Astrocyte (in vitro differentiated cells and primary cell): ENCODE measurements at regions not wholly inside any gene's neighbourhood (a gene's known extent, or its start where the extent isn't known, plus 50 kb on each side); places are given as distances from the start of the nearest gene placed in this dataset.
A peak's percentile ranks its signal among the peaks of the same experiment; 100 is the strongest.

Experiments
- DNase-seq: peaks from one replicate; pipeline ENCODE4 v3.0.0-alpha.2; 2010; ENCODE audit warnings: low read depth
- FAIRE-seq: peaks from 2 replicates; lab custom pipeline; 2011; peaks lifted over from hg19 to GRCh38; lab: Jason Lieb, UNC
- H2AFZ ChIP-seq: 2 replicates; pipeline ENCODE4 v1.6.0; 2012; ENCODE audit warnings: low read depth, low read length, inconsistent platforms
- H3K27ac ChIP-seq: 2 replicates; pipeline ENCODE4 v1.5.1; 2011; ENCODE audit warnings: low read depth, low read length, inconsistent platforms
- H3K27me3 ChIP-seq: 2 replicates; pipeline ENCODE4 v1.6.0; 2011; ENCODE audit warnings: low read length, inconsistent platforms; ENCODE audit not compliant: insufficient read depth
- H3K36me3 ChIP-seq: 2 replicates; pipeline ENCODE4 v1.5.1; 2011; ENCODE audit warnings: low read length, inconsistent platforms; ENCODE audit not compliant: insufficient read depth
- H3K4me1 ChIP-seq: 2 replicates; pipeline ENCODE4 v1.5.1; 2011; ENCODE audit warnings: low read length, inconsistent platforms; ENCODE audit not compliant: insufficient read depth
- H3K4me2 ChIP-seq: 2 replicates; pipeline ENCODE4 v1.6.0; 2012; ENCODE audit warnings: low read length, inconsistent platforms
- H3K4me3 ChIP-seq: 2 replicates; pipeline ENCODE4 v1.5.1; 2011; ENCODE audit warnings: low read depth, mild to moderate bottlenecking, low read length, inconsistent platforms; ENCODE audit not compliant: insufficient read depth
- H3K79me2 ChIP-seq: 2 replicates; pipeline ENCODE4 v1.6.0; 2012; ENCODE audit warnings: mild to moderate bottlenecking, low read length, inconsistent platforms; ENCODE audit not compliant: insufficient read depth
- H3K9ac ChIP-seq: 2 replicates; pipeline ENCODE4 v1.6.0; 2012; ENCODE audit warnings: mild to moderate bottlenecking, low read length, inconsistent platforms
- H3K9me3 ChIP-seq: 2 replicates; pipeline ENCODE4 v1.5.1; 2012; ENCODE audit warnings: low read depth, mild to moderate bottlenecking, low read length, inconsistent platforms; ENCODE audit not compliant: insufficient read depth
- H4K20me1 ChIP-seq: 2 replicates; pipeline ENCODE4 v1.6.0; 2012; ENCODE audit warnings: low read length, inconsistent platforms; ENCODE audit not compliant: insufficient read depth
- H3K27ac Mint-ChIP-seq: one replicate; pipeline ENCODE4 v1.8.0; 2021; ENCODE audit warnings: mild to moderate bottlenecking, mixed read lengths; ENCODE audit not compliant: unreplicated experiment
- H3K27me3 Mint-ChIP-seq: one replicate; pipeline ENCODE4 v1.8.0; 2021; ENCODE audit warnings: low read depth, mixed read lengths; ENCODE audit not compliant: unreplicated experiment
- H3K36me3 Mint-ChIP-seq: one replicate; pipeline ENCODE4 v1.8.0; 2021; ENCODE audit warnings: low read depth, mixed read lengths; ENCODE audit not compliant: unreplicated experiment
- H3K4me1 Mint-ChIP-seq: one replicate; pipeline ENCODE4 v1.8.0; 2021; ENCODE audit warnings: low read depth, mixed read lengths; ENCODE audit not compliant: unreplicated experiment
- H3K4me3 Mint-ChIP-seq: one replicate; pipeline ENCODE4 v1.8.0; 2021; ENCODE audit warnings: mild to moderate bottlenecking, moderate library complexity, mixed read lengths; ENCODE audit not compliant: unreplicated experiment
- H3K9me3 Mint-ChIP-seq: one replicate; pipeline ENCODE4 v1.8.0; 2021; ENCODE audit warnings: mild to moderate bottlenecking, mixed read lengths; ENCODE audit not compliant: unreplicated experiment
- EZH2 ChIP-seq: IDR thresholded peaks from 2 replicates; pipeline ENCODE4 v1.6.1; 2012; ENCODE audit warnings: mild to moderate bottlenecking, low read length, inconsistent platforms; ENCODE audit not compliant: insufficient read depth
- TF ChIP-seq, protein P1 (sequence below): IDR thresholded peaks from 2 replicates; pipeline ENCODE4 v1.5.1; 2011; ENCODE audit warnings: low read depth, mild to moderate bottlenecking, inconsistent platforms, low read length, moderate library complexity; ENCODE audit not compliant: insufficient read depth

DNA sequence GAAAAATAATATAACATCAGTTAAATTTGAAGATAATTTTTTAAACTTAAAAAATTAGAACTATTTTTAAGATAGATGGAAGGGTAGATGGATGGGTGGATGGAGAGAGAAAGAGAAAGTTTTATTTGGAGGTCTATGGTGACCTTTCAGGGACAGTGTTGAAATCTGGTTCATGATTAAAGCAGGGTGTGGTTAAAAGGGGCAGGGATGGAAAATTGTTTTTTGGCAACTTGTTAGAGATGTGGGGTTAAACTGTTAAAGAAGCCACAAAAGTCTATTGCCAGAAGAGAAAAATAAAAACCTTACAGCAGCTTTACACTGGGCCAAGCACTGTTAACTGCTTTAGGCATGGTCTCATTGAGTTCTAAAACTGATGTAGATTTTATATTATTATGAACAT, 134.9 kb upstream of the GORAB start:
- no peak overlapping the region for H3K27ac Mint-ChIP-seq
- Histone ChIP-seq H3K4me1 (no peaks in the 10 kb centered on the region), H3K36me3 (no peaks in the 10 kb centered on the region), H3K4me3 (no peak overlapping the region), H3K9ac (no peak overlapping the region), H3K4me2 (no peak overlapping the region), H3K27me3 (no peaks in the 10 kb centered on the region), H3K79me2 (no peaks in the 10 kb centered on the region), H4K20me1 (no peaks in the 10 kb centered on the region), H3K27ac (no peak overlapping the region), H3K9me3 (no peaks in the 10 kb centered on the region), H2AFZ (no peak overlapping the region)
- no peaks in the 10 kb centered on the region for H3K36me3 Mint-ChIP-seq
- H3K4me1 Mint-ChIP-seq: no peaks in the 10 kb centered on the region
- no peaks in the 10 kb centered on the region for H3K27me3 Mint-ChIP-seq
- no peaks in the 10 kb centered on the region for H3K9me3 Mint-ChIP-seq
- no peak overlapping the region for H3K4me3 Mint-ChIP-seq
- FAIRE-seq (no peak), DNase-seq (no peak)
- TF ChIP-seq EZH2: no peak
- TF ChIP-seq, protein P1, sequence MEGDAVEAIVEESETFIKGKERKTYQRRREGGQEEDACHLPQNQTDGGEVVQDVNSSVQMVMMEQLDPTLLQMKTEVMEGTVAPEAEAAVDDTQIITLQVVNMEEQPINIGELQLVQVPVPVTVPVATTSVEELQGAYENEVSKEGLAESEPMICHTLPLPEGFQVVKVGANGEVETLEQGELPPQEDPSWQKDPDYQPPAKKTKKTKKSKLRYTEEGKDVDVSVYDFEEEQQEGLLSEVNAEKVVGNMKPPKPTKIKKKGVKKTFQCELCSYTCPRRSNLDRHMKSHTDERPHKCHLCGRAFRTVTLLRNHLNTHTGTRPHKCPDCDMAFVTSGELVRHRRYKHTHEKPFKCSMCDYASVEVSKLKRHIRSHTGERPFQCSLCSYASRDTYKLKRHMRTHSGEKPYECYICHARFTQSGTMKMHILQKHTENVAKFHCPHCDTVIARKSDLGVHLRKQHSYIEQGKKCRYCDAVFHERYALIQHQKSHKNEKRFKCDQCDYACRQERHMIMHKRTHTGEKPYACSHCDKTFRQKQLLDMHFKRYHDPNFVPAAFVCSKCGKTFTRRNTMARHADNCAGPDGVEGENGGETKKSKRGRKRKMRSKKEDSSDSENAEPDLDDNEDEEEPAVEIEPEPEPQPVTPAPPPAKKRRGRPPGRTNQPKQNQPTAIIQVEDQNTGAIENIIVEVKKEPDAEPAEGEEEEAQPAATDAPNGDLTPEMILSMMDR: no peak

DNA sequence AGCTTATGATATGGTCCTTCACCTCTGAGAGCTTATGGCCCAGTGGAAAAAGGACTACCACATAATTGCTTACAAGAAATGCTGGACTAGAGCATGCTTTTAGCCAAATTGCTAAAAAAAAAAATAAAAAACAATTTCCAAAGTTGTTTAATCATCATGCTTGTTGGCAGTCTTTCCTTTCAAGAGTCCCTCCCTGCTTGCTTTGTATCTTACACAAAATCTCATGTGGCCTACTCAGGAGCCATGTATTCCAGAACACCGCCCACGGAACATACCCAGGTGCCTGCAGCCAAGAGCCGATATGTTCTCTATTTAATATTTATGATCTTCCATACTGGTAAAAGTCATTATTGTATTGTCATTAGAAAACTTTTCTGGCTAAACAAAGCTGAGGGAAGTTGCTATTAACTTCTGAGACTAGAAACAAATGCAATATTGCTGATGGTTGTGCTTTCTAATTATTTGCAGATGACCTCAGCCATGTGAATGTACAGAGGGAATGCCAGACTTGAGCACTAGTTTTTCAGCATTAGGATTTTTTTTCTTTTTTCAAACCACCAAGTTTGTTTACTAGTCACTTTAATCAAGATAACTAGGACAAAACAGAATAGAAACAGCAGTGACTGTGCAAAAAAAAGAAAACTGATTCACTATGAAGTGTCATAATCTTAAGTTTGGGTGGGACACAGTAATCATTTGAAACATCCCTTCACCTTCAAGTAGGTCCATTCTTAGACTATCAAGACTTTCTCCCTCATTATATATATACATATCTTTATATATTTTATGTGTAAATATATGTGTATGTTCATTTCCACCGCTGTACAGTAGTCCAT, 129.3 kb upstream of the GORAB start:
- H3K4me3 Mint-ChIP-seq: no peak overlapping the region
- DNase-seq: peak; percentile 12
- Histone ChIP-seq H3K4me2 (no peak overlapping the region), H3K27ac (no peak overlapping the region), H3K9ac (no peak overlapping the region), H4K20me1 (no peaks in the 10 kb centered on the region), H2AFZ (no peak overlapping the region), H3K36me3 (no peaks in the 10 kb centered on the region), H3K4me3 (no peak overlapping the region), H3K27me3 (no peaks in the 10 kb centered on the region), H3K4me1 (no peaks in the 10 kb centered on the region), H3K9me3 (no peaks in the 10 kb centered on the region), H3K79me2 (no peaks in the 10 kb centered on the region)
- no peaks in the 10 kb centered on the region for H3K9me3 Mint-ChIP-seq
- H3K4me1 Mint-ChIP-seq: no peaks in the 10 kb centered on the region
- FAIRE-seq: no peak
- TF ChIP-seq EZH2: no peak
- TF ChIP-seq, protein P1: no peak
- H3K27ac Mint-ChIP-seq: no peak overlapping the region
- H3K36me3 Mint-ChIP-seq: no peaks in the 10 kb centered on the region
- H3K27me3 Mint-ChIP-seq: no peaks in the 10 kb centered on the region

DNA sequence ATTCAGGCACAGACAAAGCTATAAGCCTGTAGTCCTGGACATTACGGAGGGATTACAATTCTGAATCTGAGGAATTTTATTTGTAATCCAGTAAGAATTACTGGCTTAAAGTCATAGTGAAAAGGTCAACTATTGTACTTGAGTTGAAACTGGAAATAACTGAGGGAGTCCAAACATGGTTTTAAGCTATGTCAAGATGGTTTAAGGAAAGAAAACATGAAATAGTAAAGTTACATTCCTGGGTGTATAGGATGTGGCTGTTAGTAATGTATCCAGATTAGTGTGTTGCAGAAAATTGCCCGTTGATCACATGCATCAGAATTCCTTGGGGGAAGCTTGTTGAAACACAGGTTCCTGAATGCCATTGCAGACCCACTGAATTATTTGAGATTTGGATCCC, 124.8 kb upstream of the GORAB start:
- Mint-ChIP-seq H3K4me3 (no peak overlapping the region), H3K4me1 (peaks cover 9% of the 10 kb centered on the region), H3K9me3 (no peaks in the 10 kb centered on the region), H3K27ac (no peak overlapping the region), H3K27me3 (no peaks in the 10 kb centered on the region), H3K36me3 (no peaks in the 10 kb centered on the region)
- Histone ChIP-seq H3K27ac (peak overlapping the region; percentile 6), H3K36me3 (no peaks in the 10 kb centered on the region), H4K20me1 (no peaks in the 10 kb centered on the region), H3K27me3 (no peaks in the 10 kb centered on the region), H3K9me3 (no peaks in the 10 kb centered on the region), H3K79me2 (no peaks in the 10 kb centered on the region), H3K4me1 (peaks cover 10% of the 10 kb centered on the region), H2AFZ (no peak overlapping the region), H3K4me3 (no peak overlapping the region), H3K4me2 (no peak overlapping the region), H3K9ac (no peak overlapping the region)
- peak; percentile 10 for DNase-seq
- TF ChIP-seq EZH2: no peak
- TF ChIP-seq, protein P1: no peak
- peak; percentile 81 for FAIRE-seq
